ENCODE measurements at regions not wholly inside any gene's neighbourhood (a gene's known extent, or its start where the extent isn't known, plus 50 kb on each side); places are given as distances from the start of the nearest gene placed in this dataset.

- no peak for DNase-seq
Measured at GRCh38 chr9:108316066-108316465, 539.7 kb downstream of the ACTL7B start.

GRCh38 chr9:108311745-108312144, 544.0 kb downstream of the ACTL7B start:
- no peak for DNase-seq

DNA sequence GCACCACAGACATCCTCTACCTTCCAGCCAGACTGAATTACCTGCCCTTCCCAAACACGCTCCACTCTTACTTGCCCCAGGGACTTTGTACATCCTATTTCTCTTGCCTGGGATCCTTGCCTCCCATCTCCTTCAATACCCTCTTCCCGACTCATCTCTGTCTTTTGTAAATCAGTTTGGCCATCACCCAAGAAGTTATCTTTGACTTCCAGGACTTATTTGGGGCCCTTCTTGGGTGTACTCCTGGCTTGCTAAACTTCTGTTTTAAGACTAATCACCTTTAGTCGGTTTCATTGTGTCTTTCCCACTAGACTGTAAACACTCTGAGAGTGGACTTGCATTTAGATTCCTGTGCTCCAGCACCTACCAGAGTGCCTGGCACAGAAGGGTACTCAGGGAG, 545.6 kb downstream of the ACTL7B start:
- DNase-seq, result no peak

DNA sequence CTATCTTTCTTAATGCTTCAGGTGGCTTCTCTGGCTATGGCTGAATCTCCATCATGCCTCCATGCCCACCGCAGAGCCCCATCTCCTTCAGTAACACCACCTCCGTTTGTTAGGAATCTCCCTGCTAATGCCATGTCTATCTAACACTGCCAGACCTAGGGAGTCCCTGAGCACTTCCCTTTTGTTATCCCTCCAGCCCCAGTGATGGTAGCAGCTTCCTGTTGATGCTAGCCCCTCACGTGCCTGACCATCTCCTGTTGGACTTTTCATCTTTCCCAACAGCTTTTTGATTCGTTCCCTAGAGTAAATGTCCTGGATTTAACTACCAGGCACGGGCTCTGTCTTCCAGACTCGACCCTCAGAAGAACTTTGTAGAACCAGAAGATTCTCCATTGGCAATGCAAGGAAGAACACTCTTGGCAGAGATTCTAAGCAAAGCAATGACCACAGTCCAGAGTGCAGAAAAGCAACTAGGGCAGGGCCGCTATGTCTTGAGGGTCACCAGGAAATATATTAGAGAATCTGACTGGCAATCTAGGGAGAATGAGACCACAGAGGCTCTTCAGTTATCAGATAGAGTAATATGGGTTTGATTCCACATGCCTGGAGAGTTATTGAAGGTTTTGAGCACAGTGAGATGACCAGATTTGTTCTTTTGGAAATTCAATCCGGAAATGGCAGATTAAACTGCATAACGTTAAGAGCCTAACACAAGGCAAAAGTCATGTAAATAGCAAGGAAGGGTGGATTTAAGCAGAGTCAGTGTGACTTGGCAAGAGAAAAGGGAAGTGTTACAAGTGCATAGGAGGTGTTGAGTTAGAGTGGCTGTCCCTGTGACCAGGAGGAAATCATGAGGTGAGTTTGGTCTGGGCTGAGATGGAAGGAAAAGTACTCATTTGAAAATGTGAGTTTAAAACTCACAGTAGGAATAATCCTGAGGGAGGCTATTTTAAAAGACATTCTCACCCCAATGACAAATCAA, 555.2 kb downstream of the ACTL7B start:
- DNase-seq, result no peak

- DNase-seq, result no peak
Measured at GRCh38 chr9:108297073-108297472, 558.7 kb downstream of the ACTL7B start.

DNA sequence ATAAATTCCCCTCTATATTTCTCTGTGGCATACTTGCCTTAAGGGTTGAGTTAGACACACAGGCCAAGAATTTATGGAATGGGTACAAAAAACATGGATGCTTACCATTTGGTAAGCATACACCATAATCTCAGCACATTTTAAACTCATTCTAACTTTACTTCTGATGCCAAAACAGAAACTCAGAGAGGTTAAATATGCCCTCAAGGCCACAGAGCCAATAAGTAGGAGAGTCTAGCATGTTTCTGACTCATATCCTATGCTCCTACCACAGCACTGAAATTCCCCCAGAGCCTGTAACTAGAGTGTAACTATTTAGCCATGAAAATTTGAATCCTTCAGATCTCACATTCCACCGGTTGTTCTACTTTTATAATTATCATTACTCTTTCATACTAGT, 559.7 kb downstream of the ACTL7B start:
- no peak for DNase-seq

GRCh38 chr9:108291586-108291932, 564.2 kb downstream of the ACTL7B start:
- DNase-seq, result no peak

GRCh38 chr9:108290839-108291585, 564.8 kb downstream of the ACTL7B start:
- no peak for DNase-seq

GRCh38 chr9:108286638-108287206, 569.1 kb downstream of the ACTL7B start:
- DNase-seq, result no peak

GRCh38 chr9:108283696-108284095, 572.1 kb downstream of the ACTL7B start:
- DNase-seq, result no peak

- no peak for DNase-seq
Measured at GRCh38 chr9:108282872-108283271, 572.9 kb downstream of the ACTL7B start.

DNA sequence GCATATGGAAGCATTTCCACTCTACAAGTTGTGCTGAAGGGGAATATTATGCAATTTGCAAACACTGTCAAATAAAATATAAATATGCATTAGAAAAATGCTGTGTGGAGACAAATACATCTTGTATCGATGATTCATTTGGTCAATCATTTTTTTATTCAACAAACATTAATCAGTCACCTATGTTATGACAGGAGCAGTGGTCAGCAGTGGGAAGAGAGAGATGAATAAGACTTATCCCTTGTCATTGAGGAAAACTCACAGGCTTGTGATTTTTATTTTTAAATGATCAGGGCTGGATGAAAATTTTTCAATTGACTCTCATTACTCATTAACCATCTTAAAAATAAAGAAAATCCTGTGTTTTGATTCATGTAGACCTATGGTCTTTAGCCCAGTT, 574.1 kb downstream of the ACTL7B start:
- no peak for DNase-seq

DNA sequence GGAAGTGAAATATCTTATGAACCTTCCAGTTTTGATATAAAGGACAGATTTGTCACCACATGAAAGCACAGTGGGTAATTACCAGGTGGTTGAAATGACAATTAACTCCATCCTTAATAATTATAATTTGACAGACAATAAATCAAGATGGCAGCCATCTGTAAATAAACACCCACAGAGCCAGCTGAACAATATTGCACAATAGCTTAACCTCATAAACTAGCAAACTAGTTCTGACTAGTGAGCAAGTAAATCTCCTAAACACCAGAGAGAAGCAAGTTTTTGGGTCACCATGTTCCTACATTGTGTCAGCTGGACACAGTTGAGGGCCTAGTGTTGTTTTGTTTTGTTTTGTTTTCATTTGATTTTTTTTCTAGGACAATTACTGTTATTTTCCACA, 577.4 kb downstream of the ACTL7B start:
- no peak for DNase-seq

GRCh38 chr9:108277216-108277615, 578.6 kb downstream of the ACTL7B start:
- no peak for DNase-seq

GRCh38 chr9:108275906-108276305, 579.9 kb downstream of the ACTL7B start:
- DNase-seq, result no peak

GRCh38 chr9:108274971-108275370, 580.8 kb downstream of the ACTL7B start:
- peak; percentile 57 for DNase-seq

- DNase-seq, result no peak
Measured at GRCh38 chr9:108273988-108274387, 581.8 kb downstream of the ACTL7B start.

DNA sequence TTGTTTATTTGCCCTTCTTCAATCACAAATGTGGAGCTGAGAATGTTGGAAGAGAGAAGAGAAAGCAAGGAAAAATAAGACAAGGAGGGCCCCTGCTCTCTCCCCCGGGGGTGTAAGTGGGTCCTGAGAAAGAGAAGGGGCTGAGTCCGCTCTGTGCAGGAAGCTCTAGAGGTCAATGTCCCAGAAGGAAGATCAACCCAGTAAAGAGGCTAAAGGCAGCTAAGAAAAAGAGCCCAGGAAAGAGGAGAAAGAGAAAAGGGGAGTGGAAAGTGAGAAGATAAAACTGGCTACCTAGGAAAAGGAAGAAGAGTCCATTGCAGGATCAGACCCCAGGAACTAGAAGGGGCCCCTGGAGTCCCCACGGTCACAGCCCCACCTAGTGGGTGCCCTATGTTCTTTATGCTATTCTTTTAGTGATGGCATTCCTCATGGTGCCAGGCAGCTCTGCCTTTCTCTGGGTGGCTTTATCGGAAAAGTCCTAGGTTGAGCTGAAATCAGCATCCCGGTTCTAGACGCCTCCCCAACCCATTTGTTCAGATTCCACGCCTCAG, 583.4 kb downstream of the ACTL7B start:
- peak; percentile 56 for DNase-seq

DNA sequence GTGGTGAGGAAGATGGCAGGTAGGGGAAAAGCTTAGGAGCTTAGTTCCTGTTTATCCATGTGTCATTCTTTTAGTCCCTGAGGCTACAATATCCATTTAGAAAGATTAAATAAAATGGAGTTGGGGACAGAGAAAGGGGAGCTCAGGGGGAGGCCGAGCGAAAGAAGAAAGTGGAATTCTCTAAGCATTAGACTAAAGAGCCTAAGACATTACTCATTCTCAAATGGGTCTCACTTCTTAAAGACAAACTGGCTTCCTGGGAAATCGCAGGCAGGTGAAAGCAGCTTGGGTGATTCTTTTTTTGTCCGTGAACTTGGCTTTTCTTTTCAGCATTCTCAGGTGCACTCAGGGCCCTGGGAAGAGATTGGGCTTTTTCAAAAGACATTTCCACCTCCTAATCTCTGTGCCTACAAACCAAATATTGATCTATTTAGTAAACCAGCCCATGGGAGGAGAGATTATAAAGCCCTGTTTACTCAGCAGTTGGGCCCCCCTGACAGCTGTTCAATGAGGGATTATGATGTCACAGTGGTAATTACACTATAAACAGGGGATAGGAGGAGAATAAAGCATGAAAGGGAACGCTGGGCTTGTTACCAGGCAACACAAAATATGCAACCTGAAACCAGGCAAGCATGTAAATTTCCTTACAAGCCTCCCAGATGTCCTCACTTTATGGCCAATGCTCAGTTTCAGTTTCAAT, 584.0 kb downstream of the ACTL7B start:
- peak; percentile 95 for DNase-seq

DNA sequence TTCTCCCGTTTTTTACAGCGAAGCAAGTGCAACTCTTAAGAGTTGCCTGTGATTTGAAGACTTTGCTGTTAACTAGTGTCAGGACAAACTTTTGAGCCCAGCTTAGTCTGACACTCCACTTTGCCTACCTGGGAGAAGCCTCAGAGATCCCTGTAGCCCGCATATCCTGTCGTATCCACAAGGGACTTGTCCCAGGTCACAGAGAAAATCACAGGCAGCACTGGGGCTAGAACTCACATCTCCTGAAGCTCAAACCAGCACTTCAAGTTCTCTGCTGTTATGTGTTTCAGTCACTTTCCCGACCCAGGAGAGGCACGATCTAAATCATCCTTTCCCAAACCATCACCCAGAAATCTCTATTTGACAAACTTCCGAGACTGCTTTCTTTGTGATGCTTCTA, 584.5 kb downstream of the ACTL7B start:
- no peak for DNase-seq

DNA sequence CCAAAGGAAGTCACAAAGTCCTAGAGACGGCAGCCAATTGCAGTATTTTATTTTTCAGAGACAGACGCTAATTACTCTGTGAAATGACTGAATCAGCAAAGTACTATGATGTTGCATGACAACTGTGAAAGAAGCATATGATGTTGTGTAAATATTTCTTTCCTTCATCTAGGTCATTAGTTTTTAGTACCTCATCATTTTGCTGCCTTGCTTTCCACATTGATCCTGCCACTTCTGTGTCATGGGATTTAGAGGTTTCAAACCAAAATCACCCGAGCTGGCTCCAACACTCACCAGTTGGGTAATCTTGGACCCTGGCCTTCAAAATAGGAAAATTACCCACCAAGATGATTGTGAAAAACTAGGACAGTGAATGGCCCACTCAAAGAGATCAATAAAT, 585.2 kb downstream of the ACTL7B start:
- DNase-seq, result no peak

GRCh38 chr9:108270051-108270450, 585.7 kb downstream of the ACTL7B start:
- DNase-seq, result no peak

- no peak for DNase-seq
Measured at GRCh38 chr9:108269371-108269770, 586.4 kb downstream of the ACTL7B start.
